HG03108 (cell line): ENCODE measurements at regions not wholly inside any gene's neighbourhood (a gene's known extent, or its start where the extent isn't known, plus 50 kb on each side); places are given as distances from the start of the nearest gene placed in this dataset.
"Not testable (repeated sequence)": the region's sequence is repeated elsewhere in the genome, so short reads cannot be mapped to it uniquely, and the experiment has no call there.

Experiments used
- ATAC-seq: cut with Tn5 transposase; IDR thresholded peaks from one replicate; pipeline ENCODE4 v1.9.1; 2021; ENCODE audit warnings: moderate library complexity; ENCODE audit not compliant: unreplicated experiment

DNA sequence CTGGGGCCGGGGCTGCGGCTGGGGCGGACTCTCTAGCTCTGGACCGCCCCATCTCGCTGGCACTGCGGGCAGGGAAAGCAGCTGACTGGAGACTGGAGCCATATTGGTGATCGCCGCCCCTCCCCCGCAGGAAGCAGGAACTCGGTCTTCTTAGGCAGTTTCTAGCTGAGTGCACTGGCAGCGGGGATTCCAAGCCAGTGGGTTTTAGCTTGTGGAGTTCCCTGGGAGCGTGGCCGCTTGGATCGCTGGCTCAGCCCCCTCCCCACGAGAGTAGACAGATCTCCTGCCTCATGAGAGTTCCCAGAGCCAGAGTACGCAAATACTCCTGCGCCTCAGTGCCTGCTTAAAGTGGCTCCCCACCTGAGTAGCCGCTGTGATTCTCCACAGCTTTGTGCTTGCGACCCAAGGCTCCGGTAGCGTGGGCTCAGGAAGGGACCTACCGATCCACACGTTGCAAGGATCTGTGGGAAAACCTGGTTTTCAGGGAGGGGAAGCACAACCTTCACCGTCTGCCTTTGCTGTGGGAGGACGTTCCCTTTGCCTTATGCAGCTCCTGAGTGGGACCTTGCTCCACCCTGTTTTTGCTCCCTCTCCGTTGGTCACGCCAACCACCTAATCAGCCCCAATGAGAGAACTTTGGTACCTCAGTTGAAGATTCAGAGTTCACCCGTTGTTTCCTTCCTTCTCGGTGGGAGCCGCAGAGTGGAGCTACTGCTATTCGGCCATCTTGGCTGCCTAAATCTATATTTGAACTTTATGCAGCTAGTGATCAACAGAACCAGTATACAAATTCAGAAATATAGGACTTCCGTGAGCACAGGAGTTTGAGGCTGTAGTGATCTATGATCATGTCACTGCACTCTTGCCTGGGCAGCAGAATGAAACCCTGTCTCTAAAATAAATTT is 803.9 kb upstream of the PCDH10 start:
- ATAC-seq, result no peak

DNA sequence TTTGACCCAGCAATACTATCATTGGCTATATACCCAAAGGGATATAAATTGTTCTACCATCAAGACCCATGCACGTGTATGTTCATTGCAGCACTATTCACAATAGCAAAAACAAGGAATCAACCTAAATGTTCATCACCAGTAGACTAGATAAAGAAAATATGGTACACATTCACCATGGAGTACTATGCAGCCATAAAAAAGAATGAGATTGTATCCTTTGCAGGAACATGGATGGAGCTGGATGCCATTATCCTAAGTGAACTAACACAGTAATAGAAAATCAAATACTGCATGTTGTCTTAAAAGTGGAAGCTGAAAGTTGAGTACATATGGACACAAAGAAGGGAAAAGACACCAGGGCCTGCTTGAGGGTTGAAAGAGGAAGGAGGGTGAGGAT is 803.1 kb upstream of the PCDH10 start:
- no peak for ATAC-seq

DNA sequence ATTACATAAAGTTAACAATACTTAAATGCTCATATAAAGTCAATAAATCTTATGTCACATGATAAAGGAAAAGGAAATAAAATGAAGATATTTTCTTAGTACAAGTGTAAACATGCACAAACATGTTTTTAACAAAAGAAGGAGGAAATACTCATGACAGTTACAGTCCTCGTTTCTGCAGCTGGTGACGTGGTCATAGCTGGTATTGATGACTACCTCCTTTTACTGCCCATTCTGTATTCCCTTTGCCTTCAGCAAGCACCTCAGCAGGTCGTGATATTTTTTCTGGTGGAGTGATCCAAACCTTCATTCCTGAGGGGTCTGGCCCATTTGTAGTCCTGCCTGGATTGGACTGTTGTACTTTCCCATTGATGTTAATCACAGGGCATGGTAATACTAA is 797.5 kb upstream of the PCDH10 start:
- not testable (repeated sequence) for ATAC-seq

DNA sequence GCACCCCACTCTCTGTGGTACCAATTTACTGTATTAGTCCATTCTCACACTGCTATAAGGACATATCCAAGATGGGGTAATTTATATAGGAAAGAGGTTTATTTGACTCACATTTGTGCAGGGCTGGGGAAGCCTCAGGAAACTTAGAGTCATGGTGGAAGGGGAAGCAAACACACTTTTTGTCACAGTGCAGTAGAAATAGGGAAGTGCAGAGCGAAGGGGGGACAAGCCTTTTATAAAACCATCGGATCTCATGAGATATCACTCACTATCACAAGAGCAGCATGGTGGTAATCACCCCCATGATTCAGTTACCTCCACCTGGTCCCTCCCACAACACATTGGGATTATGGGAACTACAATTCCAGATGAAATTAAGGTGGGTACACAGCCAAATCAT is 766.9 kb upstream of the PCDH10 start:
- no peak for ATAC-seq

DNA sequence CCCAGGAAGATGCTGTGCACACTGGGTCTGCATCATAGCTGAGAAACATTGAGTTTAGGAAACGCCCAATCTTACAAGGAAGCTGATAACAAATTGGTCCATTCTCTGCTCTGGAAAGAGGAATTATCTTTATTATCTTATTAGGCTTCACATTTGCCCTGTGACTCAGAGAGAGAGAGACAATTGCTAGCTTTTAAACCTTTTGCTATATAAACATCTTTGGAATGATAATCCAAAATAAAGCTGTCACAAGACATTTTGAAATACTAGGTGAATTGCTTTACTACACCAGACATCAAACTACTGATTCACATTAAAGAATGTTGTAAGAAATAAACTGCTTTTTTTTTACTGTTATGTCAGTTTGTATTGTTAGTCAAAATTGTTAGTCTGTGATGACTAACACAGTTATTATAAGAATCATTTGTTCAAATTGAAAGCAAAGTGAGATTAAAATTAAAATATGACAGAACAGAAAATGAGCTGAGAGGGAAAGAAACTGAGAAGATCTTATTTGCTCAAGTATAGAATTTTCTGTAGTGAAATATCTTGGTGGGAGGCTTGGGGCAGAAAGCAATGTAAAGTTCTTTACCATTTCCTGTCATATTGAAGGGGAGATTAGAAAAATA is 765.4 kb upstream of the PCDH10 start:
- no peak for ATAC-seq

DNA sequence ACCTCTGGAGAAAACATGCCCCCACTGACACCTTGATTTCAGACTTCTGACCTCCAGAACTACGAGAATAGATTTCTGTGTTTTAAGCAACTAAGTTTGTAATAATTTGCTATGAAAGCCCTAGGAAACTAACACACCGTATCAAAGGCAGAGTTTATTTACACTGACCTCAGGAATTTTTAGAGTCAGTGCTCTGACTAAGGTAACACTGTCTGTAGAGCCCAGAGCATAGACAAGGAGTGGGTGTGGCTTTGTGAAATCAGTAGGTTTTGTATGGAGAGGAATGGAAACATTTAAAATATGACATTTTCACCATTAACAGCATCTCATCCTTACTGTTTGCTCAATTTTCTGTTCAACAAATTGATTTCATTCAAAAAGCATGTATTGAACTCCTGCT is 764.4 kb upstream of the PCDH10 start:
- ATAC-seq, result no peak

DNA sequence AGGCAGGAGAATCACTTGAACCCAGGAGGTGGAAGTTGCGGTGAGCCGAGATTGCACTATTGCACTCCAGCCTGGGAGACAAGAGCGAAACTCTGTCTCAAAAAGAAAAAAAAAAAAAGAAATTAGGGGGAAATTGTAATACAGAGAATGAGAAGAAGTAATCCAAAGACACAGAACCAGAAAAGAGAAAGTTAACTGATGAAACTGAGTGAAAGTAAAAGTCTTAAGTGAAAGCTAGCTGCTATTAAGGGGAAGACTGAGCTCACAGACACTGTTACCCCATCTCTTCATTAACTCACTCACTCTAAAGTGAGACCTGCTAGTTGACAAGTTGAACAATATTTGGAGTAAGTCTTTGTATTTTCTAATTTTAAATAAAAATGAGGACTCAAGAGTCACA is 763.0 kb upstream of the PCDH10 start:
- no peak for ATAC-seq

DNA sequence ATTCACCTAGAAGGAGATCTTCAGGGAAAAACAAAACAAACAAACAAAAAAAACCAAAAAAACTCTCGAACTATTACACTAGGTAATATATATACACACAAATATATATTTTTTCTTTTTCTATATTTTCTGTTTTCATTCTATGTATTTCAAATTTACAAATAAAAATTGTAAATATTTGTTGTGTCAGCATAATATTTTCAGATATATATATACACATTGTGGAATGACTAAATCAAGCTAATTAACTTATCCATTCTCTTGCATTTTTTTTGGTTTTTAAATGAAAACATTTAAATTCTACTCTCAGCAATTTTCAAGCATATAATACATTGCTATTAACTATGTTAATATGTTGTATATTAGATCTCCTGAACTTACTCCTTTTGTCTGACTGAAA is 762.0 kb upstream of the PCDH10 start:
- no peak for ATAC-seq

DNA sequence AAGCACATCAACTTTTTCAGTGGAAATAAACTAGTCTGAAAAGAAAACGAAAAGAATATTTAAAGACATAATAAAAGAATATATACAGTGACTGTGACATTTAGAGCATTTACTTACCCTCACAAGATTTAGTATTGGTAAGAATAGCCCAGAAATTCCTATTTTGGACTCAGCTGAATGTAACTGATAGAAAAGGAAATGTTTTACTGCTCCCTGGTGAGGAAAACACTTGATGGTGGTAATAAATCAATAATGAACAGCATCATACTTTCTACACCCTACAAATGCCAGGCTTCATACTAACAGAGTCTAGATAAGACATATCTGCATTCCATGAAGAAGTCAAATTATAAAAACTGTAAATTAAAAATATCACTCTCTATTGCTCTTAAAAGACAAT is 753.5 kb upstream of the PCDH10 start:
- no peak for ATAC-seq

DNA sequence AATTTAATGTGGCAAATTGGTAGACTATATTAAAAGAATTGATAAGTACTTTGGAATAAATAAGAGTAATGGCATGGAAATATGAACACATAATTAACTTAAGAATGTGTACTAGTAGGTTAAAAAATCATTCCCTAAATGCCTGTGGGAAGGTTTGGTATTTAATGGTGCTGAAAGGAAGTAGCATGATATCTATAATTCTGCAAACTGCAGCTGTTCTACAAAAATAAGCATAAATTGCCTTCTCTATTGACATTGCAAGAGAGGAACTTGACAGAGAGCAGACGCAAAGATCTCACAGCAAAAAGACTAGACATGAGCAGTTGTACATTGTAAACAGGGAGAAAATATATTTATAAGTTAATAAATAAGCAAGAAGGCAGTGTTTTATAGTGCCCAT is 752.5 kb upstream of the PCDH10 start:
- ATAC-seq, result no peak

DNA sequence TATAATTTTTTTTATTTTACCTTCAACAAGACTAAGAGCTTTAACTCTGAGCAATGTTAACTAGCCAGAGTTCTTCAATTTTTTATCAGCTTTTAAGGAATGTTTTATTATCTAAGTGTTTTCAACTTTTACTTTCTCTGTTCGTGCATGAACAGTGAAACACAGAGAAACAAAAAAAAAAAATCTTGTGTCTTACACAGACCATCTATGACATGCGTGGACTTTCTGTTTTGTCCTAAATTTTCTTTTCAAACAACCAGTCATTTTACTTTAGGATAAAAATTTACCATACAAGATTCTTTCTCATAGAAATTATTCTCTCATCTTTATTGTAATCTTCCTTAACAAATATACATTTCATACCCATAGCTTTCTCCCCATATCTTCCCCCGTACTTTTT is 731.9 kb upstream of the PCDH10 start:
- ATAC-seq, result no peak

DNA sequence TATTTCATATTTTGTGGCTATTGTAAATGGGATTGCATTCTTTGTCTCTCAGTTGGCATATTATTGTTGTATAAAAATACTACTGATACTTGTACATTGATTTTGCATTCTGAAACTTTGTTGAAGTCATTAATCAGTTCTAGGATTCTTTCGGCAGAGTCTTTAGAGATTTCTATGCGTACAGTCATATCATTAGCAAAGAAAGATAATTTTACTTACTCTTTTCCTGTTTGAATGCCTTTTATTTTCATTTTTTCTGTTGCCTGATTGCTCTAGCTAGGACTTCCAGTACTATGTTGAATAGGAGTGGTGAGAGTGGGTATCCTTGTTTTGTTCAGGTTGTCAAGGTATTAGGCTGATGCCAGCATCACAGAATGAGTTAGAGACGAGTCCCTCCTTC is 722.0 kb upstream of the PCDH10 start:
- no peak for ATAC-seq

DNA sequence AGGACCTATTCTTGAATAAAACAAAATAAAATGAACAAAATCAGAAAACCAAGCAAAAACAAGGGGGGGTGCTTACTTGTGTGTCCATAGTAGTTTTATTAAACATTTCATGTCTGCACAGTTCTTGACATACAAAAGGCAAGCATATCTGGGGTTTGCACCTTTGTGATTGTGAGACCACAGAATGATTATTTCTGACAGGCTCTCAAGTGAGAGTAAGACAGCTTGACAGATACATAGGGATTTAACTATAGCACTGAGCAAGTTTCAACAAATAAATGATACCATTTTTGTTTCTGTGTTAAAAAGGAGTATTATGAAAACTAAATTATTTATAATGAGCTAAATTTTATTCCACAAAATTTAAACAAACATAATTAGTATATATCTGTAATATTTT is 712.0 kb upstream of the PCDH10 start:
- no peak for ATAC-seq

DNA sequence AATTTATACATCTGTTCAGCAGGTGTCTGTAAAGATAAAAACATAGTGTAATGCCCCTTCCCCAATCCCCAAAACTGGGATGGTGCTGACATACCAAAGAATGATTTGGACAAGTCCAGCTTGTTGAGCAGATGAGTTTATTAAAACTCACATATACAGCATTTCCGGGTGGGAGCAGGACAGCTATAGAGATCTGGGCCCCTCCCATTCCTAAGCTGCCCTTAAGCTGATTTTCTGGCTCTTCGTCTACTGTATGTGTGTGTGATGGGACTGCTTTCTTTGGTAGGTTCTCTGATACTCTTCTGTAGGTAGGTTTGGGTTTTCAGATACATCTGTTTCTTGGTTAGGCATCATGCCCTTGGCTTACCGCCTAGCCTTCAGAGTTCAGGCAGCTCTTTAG is 703.7 kb upstream of the PCDH10 start:
- no peak for ATAC-seq

DNA sequence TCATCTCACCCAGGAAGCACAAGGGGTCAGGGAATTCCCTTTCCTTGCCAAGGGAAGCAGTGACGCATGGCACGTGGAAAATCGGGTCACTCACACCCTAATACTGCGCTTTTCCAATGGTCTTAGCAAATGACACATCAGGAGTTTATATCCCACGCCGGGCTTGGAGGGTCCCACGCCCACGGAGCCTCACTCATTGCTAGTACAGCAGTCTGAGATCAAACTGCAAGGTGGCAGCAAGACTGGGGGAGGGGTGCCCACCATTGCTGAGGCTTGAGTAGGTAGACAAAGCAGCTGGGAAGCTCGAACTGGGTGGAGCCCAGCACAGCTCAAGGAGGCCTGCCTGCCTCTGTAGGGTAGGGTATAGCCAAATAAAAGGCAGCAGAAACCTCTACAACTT is 691.1 kb upstream of the PCDH10 start:
- not testable (repeated sequence) for ATAC-seq

DNA sequence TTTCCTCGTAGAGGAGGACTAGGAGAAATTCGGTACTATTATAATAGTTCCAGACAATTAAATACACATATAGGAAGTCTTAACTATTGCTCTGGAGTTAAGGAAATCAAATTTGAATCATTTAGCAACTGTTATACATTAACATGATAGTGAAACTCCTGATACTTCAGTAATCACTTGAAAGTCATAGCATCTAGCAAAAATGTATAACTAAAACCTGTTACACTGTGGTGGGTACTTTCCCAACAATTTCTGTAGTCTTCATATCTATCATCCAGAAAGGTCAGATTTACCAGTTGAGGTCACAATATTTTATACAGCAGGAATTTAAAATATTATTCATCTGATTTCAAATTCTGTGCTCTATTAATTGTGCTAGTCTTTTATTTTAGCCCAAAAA is 669.6 kb upstream of the PCDH10 start:
- no peak for ATAC-seq

DNA sequence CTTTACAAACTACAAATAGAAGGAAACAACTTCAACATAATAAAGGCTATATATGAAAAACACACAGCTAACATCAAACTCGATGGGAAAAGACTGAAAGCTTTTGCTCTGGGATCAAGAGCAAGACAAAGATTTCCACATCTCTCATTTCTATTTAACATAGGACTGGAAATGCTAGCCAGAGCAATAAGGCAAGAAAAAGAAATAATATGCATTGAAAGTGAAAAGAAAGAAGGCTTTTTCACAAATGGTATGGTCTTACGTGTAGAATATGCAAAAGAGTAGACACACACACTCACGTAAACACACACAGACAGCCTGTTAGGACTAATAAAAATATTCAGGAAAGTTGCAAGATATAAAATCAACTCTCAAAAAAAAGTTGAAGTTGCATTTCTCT is 660.5 kb upstream of the PCDH10 start:
- no peak for ATAC-seq

DNA sequence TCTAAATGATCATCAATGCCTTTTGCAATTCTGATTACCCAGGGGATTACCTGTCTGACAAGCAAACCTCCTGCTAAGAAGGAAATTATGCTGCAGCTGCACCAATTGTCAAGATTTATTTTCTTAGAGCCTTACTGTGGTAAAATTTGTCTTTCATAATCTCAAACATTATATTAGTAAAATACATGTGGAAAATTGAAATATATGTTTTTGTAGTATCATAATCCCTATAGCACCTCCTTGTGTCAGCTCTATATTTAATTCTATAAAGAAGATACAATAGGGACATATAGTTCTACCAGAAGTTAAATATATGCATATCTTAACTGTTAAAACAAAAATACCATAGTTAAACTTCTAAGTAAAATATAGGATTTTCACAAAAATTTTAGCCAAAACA is 655.6 kb upstream of the PCDH10 start:
- no peak for ATAC-seq

DNA sequence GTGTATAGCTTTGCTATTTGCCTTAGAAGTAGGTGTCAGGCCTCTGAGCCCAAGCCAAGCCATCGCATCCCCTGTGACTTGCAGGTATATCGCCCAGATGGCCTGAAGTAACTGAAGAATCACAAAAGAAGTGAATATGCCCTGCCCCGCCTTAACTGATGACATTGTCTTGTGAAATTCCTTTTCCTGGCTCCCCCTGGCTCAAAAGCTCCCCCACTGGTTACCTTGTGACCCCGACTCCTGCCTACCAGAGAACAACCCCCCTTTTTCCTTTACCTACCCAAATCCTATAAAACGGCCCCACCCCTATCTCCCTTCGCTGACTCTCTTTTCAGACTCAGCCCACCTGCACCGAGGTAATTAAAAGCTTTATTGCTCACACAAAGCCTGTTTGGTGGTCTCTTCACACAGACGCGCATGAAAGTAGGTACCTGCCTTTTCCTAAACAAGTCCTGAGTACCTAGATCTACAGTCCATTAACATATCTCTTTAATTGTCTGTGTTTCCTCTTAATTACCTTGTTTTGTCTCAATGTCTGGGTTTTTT is 653.8 kb upstream of the PCDH10 start:
- not testable (repeated sequence) for ATAC-seq

DNA sequence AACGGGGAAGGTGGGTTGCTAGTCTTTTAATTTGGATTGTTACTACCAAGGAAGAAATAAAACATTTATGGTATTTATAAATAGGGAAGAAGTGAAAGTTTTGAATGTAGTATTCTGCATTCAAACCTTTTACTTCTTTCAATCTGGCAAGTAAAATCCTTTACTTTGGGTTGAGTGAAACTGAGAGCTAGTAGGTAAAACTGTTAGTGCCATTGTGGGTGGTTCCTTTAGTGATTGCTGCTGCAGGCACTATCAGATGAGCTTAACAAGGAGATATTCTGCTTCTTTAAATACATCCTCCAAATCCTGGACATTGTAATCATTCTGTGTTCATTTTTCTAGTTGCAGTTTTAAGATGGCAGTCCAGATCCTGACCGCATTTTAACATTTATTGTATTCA is 650.9 kb upstream of the PCDH10 start:
- ATAC-seq, result no peak

DNA sequence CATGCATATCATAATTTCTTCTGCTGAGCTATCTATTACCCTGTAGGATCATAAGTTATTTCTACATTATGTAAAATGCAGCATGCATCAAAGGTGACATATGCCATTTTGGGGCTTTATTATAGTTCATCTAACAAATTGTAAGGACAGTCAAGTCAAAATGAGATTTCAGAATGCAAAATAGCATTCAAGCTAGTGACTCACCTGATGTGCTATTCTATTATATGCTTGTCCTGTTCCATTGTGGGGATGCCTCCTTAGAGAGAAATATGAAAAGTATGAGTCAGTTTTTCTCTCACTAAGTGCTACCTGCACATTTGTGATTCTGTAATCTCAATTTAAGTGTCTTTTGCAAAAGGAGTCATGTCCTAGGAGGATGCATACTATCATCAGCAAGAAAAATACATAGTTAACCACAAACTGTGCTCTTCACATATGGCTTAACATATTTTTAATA is 647.0 kb upstream of the PCDH10 start:
- ATAC-seq, result no peak

DNA sequence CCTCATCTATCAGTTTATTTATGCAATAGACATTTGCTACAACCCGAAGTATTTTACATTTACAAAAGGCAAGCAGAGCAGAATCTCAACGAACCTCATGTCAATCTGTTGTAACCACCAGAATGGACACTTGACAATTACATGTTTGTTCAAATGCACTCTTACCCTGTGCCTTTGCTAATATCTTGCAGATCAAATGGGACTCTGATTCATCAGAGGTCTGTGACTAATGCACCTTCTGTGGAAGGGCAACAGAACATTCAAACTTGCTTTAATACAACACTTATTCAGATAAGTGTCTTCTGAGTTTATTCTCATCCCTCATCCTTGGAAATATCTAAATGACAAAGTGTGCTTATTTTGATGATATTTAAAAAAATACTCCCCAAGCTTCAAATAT is 644.7 kb upstream of the PCDH10 start:
- ATAC-seq, result no peak
